GM23248 (cell line): ENCODE measurements at regions not wholly inside any gene's neighbourhood (a gene's known extent, or its start where the extent isn't known, plus 50 kb on each side); places are given as distances from the start of the nearest gene placed in this dataset.

Experiments
- EZH2 ChIP-seq: fragments of 200-600 bp; sonication (generic); IDR thresholded peaks from 2 replicates; pipeline ENCODE4 v1.6.1; 2018; ENCODE audit warnings: antibody characterized with exemption, mild to moderate bottlenecking; ENCODE audit not compliant: insufficient read depth, poor library complexity, severe bottlenecking
- EZH2phosphoT487 ChIP-seq: fragments of 200-600 bp; sonication (generic); IDR thresholded peaks from 2 replicates; pipeline ENCODE4 v1.6.1; 2018; ENCODE audit warnings: antibody characterized with exemption, moderate library complexity, mild to moderate bottlenecking, low read depth; ENCODE audit not compliant: insufficient read depth

- no peak for TF ChIP-seq EZH2
- TF ChIP-seq EZH2phosphoT487: no peak
Measured at GRCh38 chr17:73998249-73998648, 205.2 kb upstream of the RPL38 start.
